ENCODE measurements at regions not wholly inside any gene's neighbourhood (a gene's known extent, or its start where the extent isn't known, plus 50 kb on each side); places are given as distances from the start of the nearest gene placed in this dataset.

DNA sequence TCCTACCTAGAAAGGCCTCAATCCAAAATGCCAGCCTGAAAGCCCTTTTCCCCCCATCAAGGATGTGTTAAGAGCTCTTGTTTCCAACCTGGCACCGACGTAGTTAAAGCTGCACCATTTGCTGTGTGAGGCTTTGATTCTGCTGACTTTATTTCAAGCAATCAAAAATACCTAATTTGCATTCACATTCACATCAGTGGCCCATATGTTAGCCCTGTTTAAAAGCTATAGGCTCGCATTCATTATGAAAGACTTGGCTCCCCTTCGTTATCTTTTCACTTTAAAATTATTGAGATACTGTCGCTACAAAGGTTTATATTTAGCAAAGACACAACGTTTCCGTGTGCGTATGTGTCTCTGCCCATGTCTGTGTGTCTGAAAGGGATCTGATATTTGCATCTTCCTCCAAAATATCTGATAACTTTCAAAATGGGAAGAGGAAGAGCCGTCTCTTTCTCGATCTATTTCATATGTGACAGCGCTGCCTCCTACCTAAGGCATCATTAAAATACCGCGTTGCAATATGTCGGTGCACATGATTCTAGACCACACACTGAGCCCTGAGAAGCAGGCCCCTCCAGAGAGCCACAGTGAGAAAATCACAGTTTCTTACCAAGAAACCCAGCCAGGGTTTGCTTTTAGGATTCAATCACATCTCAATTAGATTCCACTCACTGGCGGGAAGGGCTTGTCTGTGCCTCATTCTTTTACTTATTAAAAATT lies 57.1 kb upstream of the ITPRID1 start:
- TF ChIP-seq, protein P1, sequence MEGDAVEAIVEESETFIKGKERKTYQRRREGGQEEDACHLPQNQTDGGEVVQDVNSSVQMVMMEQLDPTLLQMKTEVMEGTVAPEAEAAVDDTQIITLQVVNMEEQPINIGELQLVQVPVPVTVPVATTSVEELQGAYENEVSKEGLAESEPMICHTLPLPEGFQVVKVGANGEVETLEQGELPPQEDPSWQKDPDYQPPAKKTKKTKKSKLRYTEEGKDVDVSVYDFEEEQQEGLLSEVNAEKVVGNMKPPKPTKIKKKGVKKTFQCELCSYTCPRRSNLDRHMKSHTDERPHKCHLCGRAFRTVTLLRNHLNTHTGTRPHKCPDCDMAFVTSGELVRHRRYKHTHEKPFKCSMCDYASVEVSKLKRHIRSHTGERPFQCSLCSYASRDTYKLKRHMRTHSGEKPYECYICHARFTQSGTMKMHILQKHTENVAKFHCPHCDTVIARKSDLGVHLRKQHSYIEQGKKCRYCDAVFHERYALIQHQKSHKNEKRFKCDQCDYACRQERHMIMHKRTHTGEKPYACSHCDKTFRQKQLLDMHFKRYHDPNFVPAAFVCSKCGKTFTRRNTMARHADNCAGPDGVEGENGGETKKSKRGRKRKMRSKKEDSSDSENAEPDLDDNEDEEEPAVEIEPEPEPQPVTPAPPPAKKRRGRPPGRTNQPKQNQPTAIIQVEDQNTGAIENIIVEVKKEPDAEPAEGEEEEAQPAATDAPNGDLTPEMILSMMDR (IDR thresholded peaks at IDR 0.05): no peak
- TF ChIP-seq POLR2A (IDR thresholded peaks at IDR 0.05): no peak

Data from vagina (tissue), 2 donors.